ENCODE measurements at regions not wholly inside any gene's neighbourhood (a gene's known extent, or its start where the extent isn't known, plus 50 kb on each side); places are given as distances from the start of the nearest gene placed in this dataset.

- Histone ChIP-seq H2BK5ac (ENCODE audit: low read depth, low read length) (no peak overlapping the region), H3K56ac (replicated peaks; ENCODE audit: insufficient read length, low read depth, low read length) (no peak overlapping the region), H3K27me3 (replicated peaks in 1 of 4; ENCODE audit: control insufficient read depth in 3 of 4, extremely low read depth in 1 of 4, insufficient read depth in 3 of 4, low read length in 3 of 4) (peaks cover 36 to 72% (median 68%) of the 10 kb centered on the region in 4 experiments), H3K79me2 (ENCODE audit: control insufficient read depth in 1 of 2, insufficient read depth in 2 of 2, low read length in 2 of 2) (no peaks in the 10 kb centered on the region), H2AFZ (ENCODE audit: low read length) (no peak overlapping the region), H3K4ac (replicated peaks; ENCODE audit: insufficient read length, low read depth, low read length) (no peak overlapping the region), H3K27ac (ENCODE audit: low read depth, low read length) (no peak overlapping the region), H3K23ac (ENCODE audit: insufficient read length) (no peak overlapping the region), H2AK5ac (ENCODE audit: low read depth, low read length) (no peak overlapping the region), H3K14ac (ENCODE audit: insufficient read length) (no peak overlapping the region), H3K9me3 (ENCODE audit: insufficient read depth in 2 of 2, low read depth in 1 of 2, low read length in 1 of 2) (no peaks in the 10 kb centered on the region), H3K36me3 (ENCODE audit: control insufficient read depth in 2 of 4, insufficient read depth in 4 of 4, low read length in 3 of 4) (no peaks in the 10 kb centered on the region; a peak in 1 of 8 replicates), H4K5ac (ENCODE audit: insufficient read length, low read depth, low read length) (no peak overlapping the region), H3K18ac (ENCODE audit: extremely low read depth, low read length) (no peak overlapping the region), H2BK120ac (replicated peaks; ENCODE audit: low read depth, low read length) (no peak overlapping the region), H4K20me1 (replicated peaks in 1 of 2; ENCODE audit: control insufficient read depth in 1 of 2, insufficient read depth in 2 of 2, low read length in 2 of 2) (peaks cover 3 to 6% of the 10 kb centered on the region in 2 experiments), H2BK12ac (ENCODE audit: low read depth, low read length) (no peak overlapping the region), H4K8ac (ENCODE audit: extremely low read depth, insufficient read depth, low read length) (no peak overlapping the region), H3K79me1 (ENCODE audit: low read depth, low read length) (no peaks in the 10 kb centered on the region), H3K4me3 (ENCODE audit: extremely low read depth in 1 of 4, insufficient read depth in 2 of 4, low read depth in 3 of 4, low read length in 4 of 4) (peak overlapping the region; percentile 60 to 75 (median 63); a peak in 6 of 8 replicates), H2BK20ac (ENCODE audit: low read length) (no peak overlapping the region), H3K4me2 (ENCODE audit: insufficient read depth in 1 of 2, low read depth in 2 of 2, low read length in 2 of 2) (peak overlapping the region; percentile 95 to 99), H3K9ac (replicated peaks in 1 of 4; ENCODE audit: extremely low read depth in 1 of 4, low read depth in 3 of 4, low read length in 3 of 4) (no peak overlapping the region), H3K23me2 (ENCODE audit: low read depth, low read length) (peaks cover 18% of the 10 kb centered on the region; the same call in 1 of the 2 replicates), H4K91ac (replicated peaks; ENCODE audit: insufficient read length, low read length) (no peak overlapping the region), H2BK15ac (ENCODE audit: low read length) (no peak overlapping the region), H3K4me1 (replicated peaks in 1 of 4; ENCODE audit: control insufficient read depth in 3 of 4, insufficient read depth in 4 of 4, low read length in 3 of 4) (peaks cover 19 to 36% (median 26%) of the 10 kb centered on the region in 4 experiments)
- WGBS, 2 experiments (ENCODE audit: extremely low coverage in 1 of 2, insufficient coverage in 1 of 2, insufficient read length in 1 of 2, insufficient replicate concordance in 2 of 2, low coverage in 1 of 2, low lambda C conversion rate in 2 of 2, missing lambda C conversion rate in 1 of 2): 13% methylated on average over 10 of the region's 10 CpGs; no CpG with 5 or more reads in 1 of the 2 experiments
- DNase-seq (ENCODE audit: low read depth in 1 of 2, low spot score in 2 of 2) (no peak), FAIRE-seq (peak; percentile 65)
- TF ChIP-seq CTCF (IDR thresholded peaks at IDR 0.05; ENCODE audit: control extremely low read depth in 1 of 3, insufficient read depth in 1 of 3, low read depth in 1 of 3, low read length in 3 of 3) (no peak), EZH2 (IDR thresholded peaks at IDR 0.05; ENCODE audit: low read depth, low read length, severe bottlenecking) (peak; percentile 70), SUZ12 (IDR thresholded peaks at IDR 0.05; ENCODE audit: low read length) (peak; percentile 44; the same call in 1 of the 2 replicates), BRCA1 (IDR thresholded peaks at IDR 0.05; ENCODE audit: low read depth, low read length) (no peak), EGR1 (IDR thresholded peaks at IDR 0.05; ENCODE audit: borderline replicate concordance, low read depth, low read length) (no peak)
- CTCF ChIA-PET (ENCODE audit: partially characterized antibody): interaction anchor here (0.7 to 2.0 kb wide), 10 partner anchors 8 to 285 kb away, joined by 3 to 7 read pairs (median 3); no protein-coding TSS in a partner anchor
- POLR2A ChIA-PET (ENCODE audit: partially characterized antibody): interaction anchor here (0.9 to 1.3 kb wide), 5 partner anchors 23 to 184 kb away, joined by 3 to 5 read pairs (median 4); partner anchors contain the start of gene UCHL1
Observed at GRCh38 chr4:41361794-41362526, 105.2 kb downstream of the UCHL1 start.
